ENCODE measurements at regions not wholly inside any gene's neighbourhood (a gene's known extent, or its start where the extent isn't known, plus 50 kb on each side); places are given as distances from the start of the nearest gene placed in this dataset.

DNA sequence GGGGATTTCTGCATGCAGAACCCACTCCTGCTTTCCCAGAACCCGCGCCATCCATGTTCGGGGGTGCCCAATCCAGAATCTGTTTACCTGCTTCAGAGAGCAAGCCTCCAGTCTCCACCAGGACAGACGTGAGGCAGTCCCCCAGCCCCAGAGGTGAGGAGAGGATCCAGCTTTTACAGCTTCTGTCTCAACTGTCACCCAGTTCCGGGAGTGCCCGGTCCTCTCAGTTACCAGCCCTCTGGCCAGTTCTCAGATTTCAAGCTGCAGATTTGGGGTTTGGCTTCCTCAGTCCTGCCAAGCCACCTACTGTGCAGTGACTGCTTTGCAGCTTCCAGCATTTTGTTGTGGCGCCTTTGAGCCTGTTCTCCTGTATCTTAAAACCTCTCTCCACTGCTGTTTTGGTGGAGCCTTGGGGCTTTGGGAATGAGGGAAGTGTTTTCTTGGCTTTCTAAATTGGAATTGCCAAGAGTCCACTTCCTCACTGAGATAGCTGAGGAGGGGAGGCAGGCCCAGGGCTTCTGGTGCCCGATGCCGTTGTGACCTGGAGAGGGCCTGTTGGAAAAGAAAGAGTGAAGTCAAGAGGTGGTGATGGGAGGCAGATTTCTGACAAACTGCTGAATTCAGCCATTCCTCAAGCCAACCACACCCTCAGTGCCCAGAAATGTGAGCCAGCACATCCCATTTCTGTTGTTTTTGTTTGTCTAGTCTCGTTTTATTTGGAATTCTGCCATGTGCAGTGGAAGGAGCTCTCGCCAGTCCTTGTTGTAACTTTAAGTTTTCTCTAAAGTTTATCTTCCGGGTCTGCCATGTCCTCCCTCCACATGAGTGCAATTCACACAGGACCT is 513.4 kb downstream of the TBC1D22A start:
- no peak for TF ChIP-seq POLR2A (IDR thresholded peaks at IDR 0.05)
- TF ChIP-seq, protein P1, sequence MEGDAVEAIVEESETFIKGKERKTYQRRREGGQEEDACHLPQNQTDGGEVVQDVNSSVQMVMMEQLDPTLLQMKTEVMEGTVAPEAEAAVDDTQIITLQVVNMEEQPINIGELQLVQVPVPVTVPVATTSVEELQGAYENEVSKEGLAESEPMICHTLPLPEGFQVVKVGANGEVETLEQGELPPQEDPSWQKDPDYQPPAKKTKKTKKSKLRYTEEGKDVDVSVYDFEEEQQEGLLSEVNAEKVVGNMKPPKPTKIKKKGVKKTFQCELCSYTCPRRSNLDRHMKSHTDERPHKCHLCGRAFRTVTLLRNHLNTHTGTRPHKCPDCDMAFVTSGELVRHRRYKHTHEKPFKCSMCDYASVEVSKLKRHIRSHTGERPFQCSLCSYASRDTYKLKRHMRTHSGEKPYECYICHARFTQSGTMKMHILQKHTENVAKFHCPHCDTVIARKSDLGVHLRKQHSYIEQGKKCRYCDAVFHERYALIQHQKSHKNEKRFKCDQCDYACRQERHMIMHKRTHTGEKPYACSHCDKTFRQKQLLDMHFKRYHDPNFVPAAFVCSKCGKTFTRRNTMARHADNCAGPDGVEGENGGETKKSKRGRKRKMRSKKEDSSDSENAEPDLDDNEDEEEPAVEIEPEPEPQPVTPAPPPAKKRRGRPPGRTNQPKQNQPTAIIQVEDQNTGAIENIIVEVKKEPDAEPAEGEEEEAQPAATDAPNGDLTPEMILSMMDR (IDR thresholded peaks at IDR 0.05) = no peak
- TF ChIP-seq EP300 (IDR thresholded peaks at IDR 0.05) = no peak

All from tibial nerve (tissue), 4 donors.